ENCODE measurements at regions not wholly inside any gene's neighbourhood (a gene's known extent, or its start where the extent isn't known, plus 50 kb on each side); places are given as distances from the start of the nearest gene placed in this dataset.

DNA sequence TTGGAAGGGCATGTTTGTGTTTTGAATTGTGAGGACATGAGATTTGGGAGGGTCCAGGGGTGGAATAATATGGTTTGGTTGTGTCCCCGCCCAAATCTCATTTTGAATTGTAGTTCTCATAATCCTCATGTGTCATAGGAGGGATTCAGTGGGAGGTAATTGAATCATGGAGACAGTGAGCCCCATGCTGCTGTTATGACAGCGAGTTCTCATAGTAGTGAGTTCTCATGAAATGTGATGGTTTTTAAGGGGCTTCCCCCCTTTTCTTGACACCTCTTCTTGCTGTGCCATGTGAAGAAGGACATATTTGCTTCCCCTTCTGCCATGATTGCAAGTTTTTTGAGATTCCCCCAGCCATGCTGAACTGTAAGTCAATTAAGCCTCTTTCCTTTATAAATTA lies 260.0 kb downstream of the DUSP6 start:
- H3K27me3 Mint-ChIP-seq (ENCODE audit: low read depth) = no peaks in the 10 kb centered on the region
- peaks cover 22% of the 10 kb centered on the region for H3K9me3 Mint-ChIP-seq
- H3K4me1 Mint-ChIP-seq = peaks cover 8% of the 10 kb centered on the region
- H3K36me3 Mint-ChIP-seq = peaks cover 8% of the 10 kb centered on the region
- H3K4me3 Mint-ChIP-seq = no peak overlapping the region
- H3K27ac Mint-ChIP-seq = no peak overlapping the region
- no peak for DNase-seq (ENCODE audit: low spot score in 2 of 2, unreplicated experiment in 2 of 2)
- TF ChIP-seq, protein P1, sequence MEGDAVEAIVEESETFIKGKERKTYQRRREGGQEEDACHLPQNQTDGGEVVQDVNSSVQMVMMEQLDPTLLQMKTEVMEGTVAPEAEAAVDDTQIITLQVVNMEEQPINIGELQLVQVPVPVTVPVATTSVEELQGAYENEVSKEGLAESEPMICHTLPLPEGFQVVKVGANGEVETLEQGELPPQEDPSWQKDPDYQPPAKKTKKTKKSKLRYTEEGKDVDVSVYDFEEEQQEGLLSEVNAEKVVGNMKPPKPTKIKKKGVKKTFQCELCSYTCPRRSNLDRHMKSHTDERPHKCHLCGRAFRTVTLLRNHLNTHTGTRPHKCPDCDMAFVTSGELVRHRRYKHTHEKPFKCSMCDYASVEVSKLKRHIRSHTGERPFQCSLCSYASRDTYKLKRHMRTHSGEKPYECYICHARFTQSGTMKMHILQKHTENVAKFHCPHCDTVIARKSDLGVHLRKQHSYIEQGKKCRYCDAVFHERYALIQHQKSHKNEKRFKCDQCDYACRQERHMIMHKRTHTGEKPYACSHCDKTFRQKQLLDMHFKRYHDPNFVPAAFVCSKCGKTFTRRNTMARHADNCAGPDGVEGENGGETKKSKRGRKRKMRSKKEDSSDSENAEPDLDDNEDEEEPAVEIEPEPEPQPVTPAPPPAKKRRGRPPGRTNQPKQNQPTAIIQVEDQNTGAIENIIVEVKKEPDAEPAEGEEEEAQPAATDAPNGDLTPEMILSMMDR (IDR thresholded peaks at IDR 0.05; ENCODE audit: unreplicated experiment) = no peak

GRCh38 chr12:89091293-89091841 lies 260.9 kb downstream of the DUSP6 start:
- Mint-ChIP-seq H3K9me3 (peaks cover 22% of the 10 kb centered on the region), H3K36me3 (peaks cover 8% of the 10 kb centered on the region), H3K27me3 (ENCODE audit: low read depth) (no peaks in the 10 kb centered on the region), H3K4me3 (no peak overlapping the region), H3K27ac (no peak overlapping the region), H3K4me1 (peaks cover 8% of the 10 kb centered on the region)
- TF ChIP-seq, protein P1 (IDR thresholded peaks at IDR 0.05; ENCODE audit: unreplicated experiment) = no peak
- DNase-seq (ENCODE audit: low spot score in 2 of 2, unreplicated experiment in 2 of 2) = no peak

GRCh38 chr12:89089264-89089663 lies 263.0 kb downstream of the DUSP6 start:
- Mint-ChIP-seq H3K27ac (no peak overlapping the region), H3K36me3 (peaks cover 8% of the 10 kb centered on the region), H3K27me3 (ENCODE audit: low read depth) (no peaks in the 10 kb centered on the region), H3K4me3 (no peak overlapping the region), H3K9me3 (peaks cover 22% of the 10 kb centered on the region), H3K4me1 (peaks cover 8% of the 10 kb centered on the region)
- TF ChIP-seq, protein P1 (IDR thresholded peaks at IDR 0.05; ENCODE audit: unreplicated experiment) = no peak
- no peak for DNase-seq (ENCODE audit: low spot score in 2 of 2, unreplicated experiment in 2 of 2)

GRCh38 chr12:89087876-89088275 lies 264.4 kb downstream of the DUSP6 start:
- no peak for DNase-seq (ENCODE audit: low spot score in 2 of 2, unreplicated experiment in 2 of 2)
- Mint-ChIP-seq H3K4me1 (peaks cover 10% of the 10 kb centered on the region), H3K9me3 (peaks cover 20% of the 10 kb centered on the region), H3K27me3 (ENCODE audit: low read depth) (no peaks in the 10 kb centered on the region), H3K27ac (no peak overlapping the region), H3K36me3 (peaks cover 8% of the 10 kb centered on the region), H3K4me3 (no peak overlapping the region)
- TF ChIP-seq, protein P1 (IDR thresholded peaks at IDR 0.05; ENCODE audit: unreplicated experiment) = no peak

- no peaks in the 10 kb centered on the region for H3K27me3 Mint-ChIP-seq (ENCODE audit: low read depth)
- peaks cover 7% of the 10 kb centered on the region for H3K36me3 Mint-ChIP-seq
- H3K27ac Mint-ChIP-seq = no peak overlapping the region
- peaks cover 14% of the 10 kb centered on the region for H3K9me3 Mint-ChIP-seq
- no peak overlapping the region for H3K4me3 Mint-ChIP-seq
- H3K4me1 Mint-ChIP-seq = peaks cover 10% of the 10 kb centered on the region
- TF ChIP-seq, protein P1 (IDR thresholded peaks at IDR 0.05; ENCODE audit: unreplicated experiment) = no peak
- no peak for DNase-seq (ENCODE audit: low spot score in 2 of 2, unreplicated experiment in 2 of 2)
Measured at GRCh38 chr12:89087149-89087825, 265.0 kb downstream of the DUSP6 start.
